Activated naive CD8-positive, alpha-beta T cell treated with anti-CD3 and anti-CD28 coated beads, Interleukin-2, amount 10 ng/mL, durations not matched to agents 7 days and 5 days (primary cell): ENCODE measurements at regions not wholly inside any gene's neighbourhood (a gene's known extent, or its start where the extent isn't known, plus 50 kb on each side); places are given as distances from the start of the nearest gene placed in this dataset.

ENCODE experiments used
- ATAC-seq: fragments of 150-1000 bp; cut with Tn5 transposase; one replicate; pipeline ENCODE4 v1.10.0; 2021; ENCODE audit warnings: low read depth, moderate library complexity
- POLR2A ChIA-PET: fragments of 350-600 bp; sonication (Branson Sonifier 250); formaldehyde crosslinking; loops from one replicate; lab custom pipeline; 2021; ENCODE audit warnings: antibody characterized with exemption; lab: Charles Lee
- DNase-seq: peaks from one replicate; pipeline ENCODE4 v3.0.0; 2021
- H3K27ac Mint-ChIP-seq: one replicate; pipeline ENCODE4 v1.8.0; 2022; ENCODE audit warnings: mild to moderate bottlenecking, mixed read lengths
- H3K27me3 Mint-ChIP-seq: one replicate; pipeline ENCODE4 v1.8.0; 2022; ENCODE audit warnings: mild to moderate bottlenecking, moderate library complexity, mixed read lengths
- H3K36me3 Mint-ChIP-seq: one replicate; pipeline ENCODE4 v1.8.0; 2021; ENCODE audit warnings: mild to moderate bottlenecking, mixed read lengths
- H3K4me1 Mint-ChIP-seq: one replicate; pipeline ENCODE4 v1.8.0; 2021; ENCODE audit warnings: mixed read lengths
- H3K4me3 Mint-ChIP-seq: one replicate; pipeline ENCODE4 v1.8.0; 2022; ENCODE audit warnings: mild to moderate bottlenecking, moderate library complexity, mixed read lengths
- H3K9me3 Mint-ChIP-seq: one replicate; pipeline ENCODE4 v1.8.0; 2021; ENCODE audit warnings: mixed read lengths

GRCh38 chr2:228642861-228643260 lies 461.4 kb upstream of the SPHKAP start:
- no peak overlapping the region for H3K27ac Mint-ChIP-seq
- H3K36me3 Mint-ChIP-seq, result no peaks in the 10 kb centered on the region
- no peaks in the 10 kb centered on the region for H3K27me3 Mint-ChIP-seq
- no peaks in the 10 kb centered on the region for H3K9me3 Mint-ChIP-seq
- DNase-seq, result no peak
- no peaks in the 10 kb centered on the region for H3K4me1 Mint-ChIP-seq
- ATAC-seq, result no peak
- no peak overlapping the region for H3K4me3 Mint-ChIP-seq
- POLR2A ChIA-PET, result no interaction called here

- no peak overlapping the region for H3K27ac Mint-ChIP-seq
- no peaks in the 10 kb centered on the region for H3K4me1 Mint-ChIP-seq
- no peak for ATAC-seq
- no peak overlapping the region for H3K4me3 Mint-ChIP-seq
- H3K27me3 Mint-ChIP-seq, result no peaks in the 10 kb centered on the region
- no peak for DNase-seq
- POLR2A ChIA-PET, result no interaction called here
- H3K36me3 Mint-ChIP-seq, result no peaks in the 10 kb centered on the region
- peaks cover 1% of the 10 kb centered on the region for H3K9me3 Mint-ChIP-seq
Measured at GRCh38 chr2:228630786-228631185, 449.3 kb upstream of the SPHKAP start.

GRCh38 chr2:228629251-228629650 lies 447.8 kb upstream of the SPHKAP start:
- H3K27me3 Mint-ChIP-seq, result no peaks in the 10 kb centered on the region
- peaks cover 4% of the 10 kb centered on the region for H3K9me3 Mint-ChIP-seq
- ATAC-seq (no peak), DNase-seq (no peak)
- H3K36me3 Mint-ChIP-seq, result no peaks in the 10 kb centered on the region
- no peak overlapping the region for H3K27ac Mint-ChIP-seq
- H3K4me3 Mint-ChIP-seq, result no peak overlapping the region
- POLR2A ChIA-PET, result no interaction called here
- no peaks in the 10 kb centered on the region for H3K4me1 Mint-ChIP-seq

- Mint-ChIP-seq H3K4me1 (no peaks in the 10 kb centered on the region), H3K9me3 (peaks cover 4% of the 10 kb centered on the region), H3K4me3 (no peak overlapping the region), H3K27ac (no peak overlapping the region), H3K27me3 (no peaks in the 10 kb centered on the region), H3K36me3 (no peaks in the 10 kb centered on the region)
- DNase-seq, result no peak
- ATAC-seq, result no peak
- POLR2A ChIA-PET, result no interaction called here
Measured at GRCh38 chr2:228628682-228629081, 447.2 kb upstream of the SPHKAP start.

GRCh38 chr2:228627510-228627909 lies 446.0 kb upstream of the SPHKAP start:
- Mint-ChIP-seq H3K9me3 (peaks cover 2% of the 10 kb centered on the region), H3K27me3 (no peaks in the 10 kb centered on the region), H3K4me3 (no peak overlapping the region), H3K4me1 (no peaks in the 10 kb centered on the region), H3K27ac (no peak overlapping the region), H3K36me3 (no peaks in the 10 kb centered on the region)
- POLR2A ChIA-PET, result no interaction called here
- ATAC-seq (no peak), DNase-seq (no peak)

- Mint-ChIP-seq H3K27me3 (no peaks in the 10 kb centered on the region), H3K9me3 (peaks cover 2% of the 10 kb centered on the region), H3K36me3 (no peaks in the 10 kb centered on the region), H3K4me3 (no peak overlapping the region), H3K27ac (no peak overlapping the region), H3K4me1 (no peaks in the 10 kb centered on the region)
- no peak for ATAC-seq
- POLR2A ChIA-PET, result no interaction called here
- DNase-seq, result no peak
Measured at GRCh38 chr2:228625481-228625880, 444.0 kb upstream of the SPHKAP start.

- Mint-ChIP-seq H3K36me3 (no peaks in the 10 kb centered on the region), H3K27ac (no peak overlapping the region), H3K4me3 (no peak overlapping the region), H3K9me3 (peaks cover 2% of the 10 kb centered on the region), H3K27me3 (no peaks in the 10 kb centered on the region), H3K4me1 (no peaks in the 10 kb centered on the region)
- DNase-seq, result no peak
- POLR2A ChIA-PET, result no interaction called here
- ATAC-seq, result no peak
Measured at GRCh38 chr2:228624733-228625132, 443.2 kb upstream of the SPHKAP start.

GRCh38 chr2:228615496-228615895 lies 434.0 kb upstream of the SPHKAP start:
- Mint-ChIP-seq H3K27ac (no peak overlapping the region), H3K4me3 (no peak overlapping the region), H3K4me1 (no peaks in the 10 kb centered on the region), H3K36me3 (no peaks in the 10 kb centered on the region), H3K9me3 (peaks cover 3% of the 10 kb centered on the region), H3K27me3 (no peaks in the 10 kb centered on the region)
- POLR2A ChIA-PET, result no interaction called here
- DNase-seq (no peak), ATAC-seq (no peak)

GRCh38 chr2:228614741-228615140 lies 433.3 kb upstream of the SPHKAP start:
- Mint-ChIP-seq H3K27me3 (no peaks in the 10 kb centered on the region), H3K36me3 (no peaks in the 10 kb centered on the region), H3K4me1 (no peaks in the 10 kb centered on the region), H3K27ac (no peak overlapping the region), H3K9me3 (peaks cover 3% of the 10 kb centered on the region), H3K4me3 (no peak overlapping the region)
- POLR2A ChIA-PET, result no interaction called here
- DNase-seq (no peak), ATAC-seq (no peak)

- Mint-ChIP-seq H3K27ac (no peak overlapping the region), H3K27me3 (no peaks in the 10 kb centered on the region), H3K4me1 (no peaks in the 10 kb centered on the region), H3K9me3 (peaks cover 3% of the 10 kb centered on the region), H3K36me3 (no peaks in the 10 kb centered on the region), H3K4me3 (no peak overlapping the region)
- no peak for ATAC-seq
- no peak for DNase-seq
- POLR2A ChIA-PET, result no interaction called here
Measured at GRCh38 chr2:228613133-228613850, 431.8 kb upstream of the SPHKAP start.

GRCh38 chr2:228611171-228611570 lies 429.7 kb upstream of the SPHKAP start:
- H3K9me3 Mint-ChIP-seq, result peaks cover 3% of the 10 kb centered on the region
- POLR2A ChIA-PET, result no interaction called here
- DNase-seq, result no peak
- H3K36me3 Mint-ChIP-seq, result no peaks in the 10 kb centered on the region
- H3K4me3 Mint-ChIP-seq, result no peak overlapping the region
- no peaks in the 10 kb centered on the region for H3K27me3 Mint-ChIP-seq
- H3K27ac Mint-ChIP-seq, result no peak overlapping the region
- no peaks in the 10 kb centered on the region for H3K4me1 Mint-ChIP-seq
- ATAC-seq, result no peak

GRCh38 chr2:228602288-228602687 lies 420.8 kb upstream of the SPHKAP start:
- H3K27ac Mint-ChIP-seq, result no peak overlapping the region
- H3K36me3 Mint-ChIP-seq, result no peaks in the 10 kb centered on the region
- H3K4me1 Mint-ChIP-seq, result no peaks in the 10 kb centered on the region
- POLR2A ChIA-PET, result no interaction called here
- DNase-seq (no peak), ATAC-seq (no peak)
- H3K27me3 Mint-ChIP-seq, result no peaks in the 10 kb centered on the region
- peaks cover 2% of the 10 kb centered on the region for H3K9me3 Mint-ChIP-seq
- no peak overlapping the region for H3K4me3 Mint-ChIP-seq

- Mint-ChIP-seq H3K27me3 (no peaks in the 10 kb centered on the region), H3K4me3 (no peak overlapping the region), H3K27ac (no peak overlapping the region), H3K9me3 (peaks cover 2% of the 10 kb centered on the region), H3K4me1 (no peaks in the 10 kb centered on the region), H3K36me3 (no peaks in the 10 kb centered on the region)
- POLR2A ChIA-PET, result no interaction called here
- no peak for DNase-seq
- no peak for ATAC-seq
Measured at GRCh38 chr2:228600265-228600664, 418.8 kb upstream of the SPHKAP start.

- Mint-ChIP-seq H3K4me1 (no peaks in the 10 kb centered on the region), H3K9me3 (peaks cover 3% of the 10 kb centered on the region), H3K36me3 (no peaks in the 10 kb centered on the region), H3K4me3 (no peak overlapping the region), H3K27ac (no peak overlapping the region), H3K27me3 (no peaks in the 10 kb centered on the region)
- POLR2A ChIA-PET, result no interaction called here
- ATAC-seq (no peak), DNase-seq (no peak)
Measured at GRCh38 chr2:228599781-228600180, 418.3 kb upstream of the SPHKAP start.

GRCh38 chr2:228599297-228599696 lies 417.8 kb upstream of the SPHKAP start:
- ATAC-seq (no peak), DNase-seq (no peak)
- no peak overlapping the region for H3K4me3 Mint-ChIP-seq
- no peaks in the 10 kb centered on the region for H3K4me1 Mint-ChIP-seq
- H3K27me3 Mint-ChIP-seq, result no peaks in the 10 kb centered on the region
- H3K36me3 Mint-ChIP-seq, result no peaks in the 10 kb centered on the region
- no peak overlapping the region for H3K27ac Mint-ChIP-seq
- POLR2A ChIA-PET, result no interaction called here
- H3K9me3 Mint-ChIP-seq, result peaks cover 3% of the 10 kb centered on the region
